ENCODE measurements at regions not wholly inside any gene's neighbourhood (a gene's known extent, or its start where the extent isn't known, plus 50 kb on each side); places are given as distances from the start of the nearest gene placed in this dataset.

DNA sequence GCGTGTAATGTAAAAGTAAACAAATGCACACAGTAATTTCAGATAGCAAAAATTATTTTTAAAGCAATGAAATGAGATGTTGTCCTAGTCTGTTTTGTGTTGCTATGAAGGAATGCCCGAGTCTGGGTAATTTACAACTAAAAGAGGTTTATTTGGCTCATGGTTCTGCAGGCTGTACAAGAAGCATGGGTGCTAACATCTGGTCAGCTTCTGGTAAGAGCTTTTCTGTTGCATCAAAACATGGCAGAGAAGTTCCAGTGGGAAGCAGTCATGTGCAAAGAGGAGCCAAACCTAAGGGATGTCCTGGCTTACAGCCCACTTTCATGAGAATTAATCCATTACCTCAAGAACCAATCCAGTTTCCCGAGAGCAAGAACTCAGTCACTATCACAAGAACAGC is 62.9 kb upstream of the MNX1 start (continued):
- TF ChIP-seq, protein P1, sequence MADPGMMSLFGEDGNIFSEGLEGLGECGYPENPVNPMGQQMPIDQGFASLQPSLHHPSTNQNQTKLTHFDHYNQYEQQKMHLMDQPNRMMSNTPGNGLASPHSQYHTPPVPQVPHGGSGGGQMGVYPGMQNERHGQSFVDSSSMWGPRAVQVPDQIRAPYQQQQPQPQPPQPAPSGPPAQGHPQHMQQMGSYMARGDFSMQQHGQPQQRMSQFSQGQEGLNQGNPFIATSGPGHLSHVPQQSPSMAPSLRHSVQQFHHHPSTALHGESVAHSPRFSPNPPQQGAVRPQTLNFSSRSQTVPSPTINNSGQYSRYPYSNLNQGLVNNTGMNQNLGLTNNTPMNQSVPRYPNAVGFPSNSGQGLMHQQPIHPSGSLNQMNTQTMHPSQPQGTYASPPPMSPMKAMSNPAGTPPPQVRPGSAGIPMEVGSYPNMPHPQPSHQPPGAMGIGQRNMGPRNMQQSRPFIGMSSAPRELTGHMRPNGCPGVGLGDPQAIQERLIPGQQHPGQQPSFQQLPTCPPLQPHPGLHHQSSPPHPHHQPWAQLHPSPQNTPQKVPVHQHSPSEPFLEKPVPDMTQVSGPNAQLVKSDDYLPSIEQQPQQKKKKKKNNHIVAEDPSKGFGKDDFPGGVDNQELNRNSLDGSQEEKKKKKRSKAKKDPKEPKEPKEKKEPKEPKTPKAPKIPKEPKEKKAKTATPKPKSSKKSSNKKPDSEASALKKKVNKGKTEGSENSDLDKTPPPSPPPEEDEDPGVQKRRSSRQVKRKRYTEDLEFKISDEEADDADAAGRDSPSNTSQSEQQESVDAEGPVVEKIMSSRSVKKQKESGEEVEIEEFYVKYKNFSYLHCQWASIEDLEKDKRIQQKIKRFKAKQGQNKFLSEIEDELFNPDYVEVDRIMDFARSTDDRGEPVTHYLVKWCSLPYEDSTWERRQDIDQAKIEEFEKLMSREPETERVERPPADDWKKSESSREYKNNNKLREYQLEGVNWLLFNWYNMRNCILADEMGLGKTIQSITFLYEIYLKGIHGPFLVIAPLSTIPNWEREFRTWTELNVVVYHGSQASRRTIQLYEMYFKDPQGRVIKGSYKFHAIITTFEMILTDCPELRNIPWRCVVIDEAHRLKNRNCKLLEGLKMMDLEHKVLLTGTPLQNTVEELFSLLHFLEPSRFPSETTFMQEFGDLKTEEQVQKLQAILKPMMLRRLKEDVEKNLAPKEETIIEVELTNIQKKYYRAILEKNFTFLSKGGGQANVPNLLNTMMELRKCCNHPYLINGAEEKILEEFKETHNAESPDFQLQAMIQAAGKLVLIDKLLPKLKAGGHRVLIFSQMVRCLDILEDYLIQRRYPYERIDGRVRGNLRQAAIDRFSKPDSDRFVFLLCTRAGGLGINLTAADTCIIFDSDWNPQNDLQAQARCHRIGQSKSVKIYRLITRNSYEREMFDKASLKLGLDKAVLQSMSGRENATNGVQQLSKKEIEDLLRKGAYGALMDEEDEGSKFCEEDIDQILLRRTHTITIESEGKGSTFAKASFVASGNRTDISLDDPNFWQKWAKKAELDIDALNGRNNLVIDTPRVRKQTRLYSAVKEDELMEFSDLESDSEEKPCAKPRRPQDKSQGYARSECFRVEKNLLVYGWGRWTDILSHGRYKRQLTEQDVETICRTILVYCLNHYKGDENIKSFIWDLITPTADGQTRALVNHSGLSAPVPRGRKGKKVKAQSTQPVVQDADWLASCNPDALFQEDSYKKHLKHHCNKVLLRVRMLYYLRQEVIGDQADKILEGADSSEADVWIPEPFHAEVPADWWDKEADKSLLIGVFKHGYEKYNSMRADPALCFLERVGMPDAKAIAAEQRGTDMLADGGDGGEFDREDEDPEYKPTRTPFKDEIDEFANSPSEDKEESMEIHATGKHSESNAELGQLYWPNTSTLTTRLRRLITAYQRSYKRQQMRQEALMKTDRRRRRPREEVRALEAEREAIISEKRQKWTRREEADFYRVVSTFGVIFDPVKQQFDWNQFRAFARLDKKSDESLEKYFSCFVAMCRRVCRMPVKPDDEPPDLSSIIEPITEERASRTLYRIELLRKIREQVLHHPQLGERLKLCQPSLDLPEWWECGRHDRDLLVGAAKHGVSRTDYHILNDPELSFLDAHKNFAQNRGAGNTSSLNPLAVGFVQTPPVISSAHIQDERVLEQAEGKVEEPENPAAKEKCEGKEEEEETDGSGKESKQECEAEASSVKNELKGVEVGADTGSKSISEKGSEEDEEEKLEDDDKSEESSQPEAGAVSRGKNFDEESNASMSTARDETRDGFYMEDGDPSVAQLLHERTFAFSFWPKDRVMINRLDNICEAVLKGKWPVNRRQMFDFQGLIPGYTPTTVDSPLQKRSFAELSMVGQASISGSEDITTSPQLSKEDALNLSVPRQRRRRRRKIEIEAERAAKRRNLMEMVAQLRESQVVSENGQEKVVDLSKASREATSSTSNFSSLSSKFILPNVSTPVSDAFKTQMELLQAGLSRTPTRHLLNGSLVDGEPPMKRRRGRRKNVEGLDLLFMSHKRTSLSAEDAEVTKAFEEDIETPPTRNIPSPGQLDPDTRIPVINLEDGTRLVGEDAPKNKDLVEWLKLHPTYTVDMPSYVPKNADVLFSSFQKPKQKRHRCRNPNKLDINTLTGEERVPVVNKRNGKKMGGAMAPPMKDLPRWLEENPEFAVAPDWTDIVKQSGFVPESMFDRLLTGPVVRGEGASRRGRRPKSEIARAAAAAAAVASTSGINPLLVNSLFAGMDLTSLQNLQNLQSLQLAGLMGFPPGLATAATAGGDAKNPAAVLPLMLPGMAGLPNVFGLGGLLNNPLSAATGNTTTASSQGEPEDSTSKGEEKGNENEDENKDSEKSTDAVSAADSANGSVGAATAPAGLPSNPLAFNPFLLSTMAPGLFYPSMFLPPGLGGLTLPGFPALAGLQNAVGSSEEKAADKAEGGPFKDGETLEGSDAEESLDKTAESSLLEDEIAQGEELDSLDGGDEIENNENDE (IDR thresholded peaks at IDR 0.05; ENCODE audit: insufficient replicate concordance, low read length), result no peak

All from H1 (cell line).